ENCODE measurements at regions not wholly inside any gene's neighbourhood (a gene's known extent, or its start where the extent isn't known, plus 50 kb on each side); places are given as distances from the start of the nearest gene placed in this dataset.
"Not testable (repeated sequence)": the region's sequence is repeated elsewhere in the genome, so short reads cannot be mapped to it uniquely, and the experiment has no call there.

GRCh38 chr5:174793684-174794328, 69.4 kb downstream of the MSX2 start:
- Histone ChIP-seq H3K4me1 (no peaks in the 10 kb centered on the region), H3K27me3 (peaks cover 13% of the 10 kb centered on the region), H3K36me3 (no peaks in the 10 kb centered on the region), H3K9me3 (no peaks in the 10 kb centered on the region), H3K4me3 (ENCODE audit: low read depth, low read length) (peak overlapping the region; percentile 9; the same call in 1 of the 2 replicates)
- peak; percentile 91 for TF ChIP-seq CTCF (IDR thresholded peaks at IDR 0.05; ENCODE audit: low read depth, low read length)
- DNase-seq: peak; percentile 80

GRCh38 chr5:174793076-174793475, 68.7 kb downstream of the MSX2 start:
- H3K36me3 ChIP-seq: no peaks in the 10 kb centered on the region
- no peaks in the 10 kb centered on the region for H3K9me3 ChIP-seq
- no peak for DNase-seq
- H3K4me3 ChIP-seq (ENCODE audit: low read depth, low read length): no peak overlapping the region; the same call in 1 of the 2 replicates
- no peak for TF ChIP-seq CTCF (IDR thresholded peaks at IDR 0.05; ENCODE audit: low read depth, low read length)
- H3K4me1 ChIP-seq: no peaks in the 10 kb centered on the region
- H3K27me3 ChIP-seq: peaks cover 6% of the 10 kb centered on the region

- H3K27me3 ChIP-seq; H3K9me3 ChIP-seq; H3K36me3 ChIP-seq; H3K4me3 ChIP-seq (ENCODE audit: low read depth, low read length); H3K4me1 ChIP-seq; DNase-seq: not testable (repeated sequence)
Observed at GRCh38 chr5:174792265-174792664, 67.9 kb downstream of the MSX2 start.

GRCh38 chr5:174790906-174791305, 66.5 kb downstream of the MSX2 start:
- H3K27me3 ChIP-seq: 0 out of 2 replicates have a peak, but pooled peaks cover 4% of the 10 kb centered on the region
- H3K36me3 ChIP-seq: no peaks in the 10 kb centered on the region
- no peak for DNase-seq
- no peak overlapping the region for H3K4me3 ChIP-seq (ENCODE audit: low read depth, low read length)
- H3K4me1 ChIP-seq: no peaks in the 10 kb centered on the region
- H3K9me3 ChIP-seq: no peaks in the 10 kb centered on the region
- no peak for TF ChIP-seq CTCF (IDR thresholded peaks at IDR 0.05; ENCODE audit: low read depth, low read length)

GRCh38 chr5:174789596-174789995, 65.2 kb downstream of the MSX2 start:
- Histone ChIP-seq H3K4me1 (no peaks in the 10 kb centered on the region), H3K9me3 (no peaks in the 10 kb centered on the region; the same call in 1 of the 2 replicates), H3K36me3 (no peaks in the 10 kb centered on the region), H3K4me3 (ENCODE audit: low read depth, low read length) (no peak overlapping the region), H3K27me3 (peaks cover 6% of the 10 kb centered on the region; the same call in 1 of the 2 replicates)
- DNase-seq: no peak
- no peak for TF ChIP-seq CTCF (IDR thresholded peaks at IDR 0.05; ENCODE audit: low read depth, low read length)

- H3K36me3 ChIP-seq: no peaks in the 10 kb centered on the region
- DNase-seq: no peak
- no peak overlapping the region for H3K4me3 ChIP-seq (ENCODE audit: low read depth, low read length)
- no peaks in the 10 kb centered on the region; the same call in 1 of the 2 replicates for H3K9me3 ChIP-seq
- H3K27me3 ChIP-seq: peaks cover 10% of the 10 kb centered on the region; the same call in 1 of the 2 replicates
- no peak for TF ChIP-seq CTCF (IDR thresholded peaks at IDR 0.05; ENCODE audit: low read depth, low read length)
- no peaks in the 10 kb centered on the region for H3K4me1 ChIP-seq
Observed at GRCh38 chr5:174785120-174785680, 60.8 kb downstream of the MSX2 start.
